ENCODE measurements at regions not wholly inside any gene's neighbourhood (a gene's known extent, or its start where the extent isn't known, plus 50 kb on each side); places are given as distances from the start of the nearest gene placed in this dataset.

GRCh38 chr14:80117876-80118275, 93.4 kb downstream of the DIO2 start:
- no peaks in the 10 kb centered on the region for H3K79me2 ChIP-seq (ENCODE audit: insufficient read depth, low read length)
- peaks cover 9 to 17% of the 10 kb centered on the region in 2 experiments for H3K9me3 Mint-ChIP-seq

More at GRCh38 chr14:80117876-80118275, 93.4 kb downstream of the DIO2 start:
- Histone ChIP-seq H2AK5ac (ENCODE audit: insufficient read length, low read length) (no peak overlapping the region), H4K91ac (ENCODE audit: insufficient read length, low read depth, low read length) (no peak overlapping the region), H2BK5ac (ENCODE audit: insufficient read length, low read length) (no peak overlapping the region), H3K9ac (ENCODE audit: extremely low read depth, insufficient read length, low read length) (no peak overlapping the region), H3K79me1 (ENCODE audit: insufficient read depth, low read depth, low read length, poor library complexity, severe bottlenecking) (no peaks in the 10 kb centered on the region), H2AFZ (ENCODE audit: low read length) (no peak overlapping the region), H3K14ac (ENCODE audit: insufficient read depth, low read length) (no peak overlapping the region), H2BK12ac (ENCODE audit: insufficient read length, low read depth, low read length) (no peak overlapping the region), H3K27ac (ENCODE audit: insufficient read length, low read depth, low read length) (no peak overlapping the region), H3K56ac (ENCODE audit: insufficient read length, low read depth, low read length) (no peak overlapping the region), H3K18ac (ENCODE audit: insufficient read length, low read depth, low read length) (no peak overlapping the region), H3K4me1 (ENCODE audit: insufficient read depth, low read length) (no peaks in the 10 kb centered on the region), H3K9me3 (ENCODE audit: control insufficient read depth, low read depth, low read length) (no peaks in the 10 kb centered on the region), H3K27me3 (ENCODE audit: insufficient read depth, low read length) (no peaks in the 10 kb centered on the region), H3K23ac (ENCODE audit: insufficient read length, low read depth, low read length) (no peak overlapping the region), H2BK20ac (ENCODE audit: low read depth, low read length, poor library complexity, severe bottlenecking) (no peak overlapping the region), H4K20me1 (ENCODE audit: control insufficient read depth, insufficient read depth, insufficient read length) (no peaks in the 10 kb centered on the region), H3K4ac (ENCODE audit: low read depth, low read length) (no peak overlapping the region), H3K4me2 (ENCODE audit: insufficient read depth, insufficient read length, low read length) (no peak overlapping the region), H4K8ac (replicated peaks; ENCODE audit: insufficient read length, low read depth, low read length) (no peak overlapping the region), H4K5ac (ENCODE audit: insufficient read length, low read depth, low read length) (no peak overlapping the region), H3K23me2 (ENCODE audit: insufficient read length, low read depth, low read length, poor library complexity, severe bottlenecking) (no peaks in the 10 kb centered on the region), H2BK120ac (ENCODE audit: low read depth, low read length, poor library complexity, severe bottlenecking) (no peak overlapping the region), H2BK15ac (ENCODE audit: low read depth, low read length) (no peak overlapping the region), H3T11ph (ENCODE audit: low read length) (no peak overlapping the region)
- Mint-ChIP-seq H3K36me3 (ENCODE audit: insufficient read depth in 1 of 3, low read depth in 3 of 3) (peaks cover 0 to 11% (median 7%) of the 10 kb centered on the region in 3 experiments; a peak in 5 of 7 replicates), H3K27me3 (ENCODE audit: low read depth) (peaks cover 3% of the 10 kb centered on the region), H3K4me1 (peaks cover 0 to 10% of the 10 kb centered on the region in 2 experiments; a peak in 2 of 4 replicates), H3K27ac (no peak overlapping the region), H3K4me3 (no peak overlapping the region)
- no peak for DNase-seq
- WGBS (ENCODE audit: extremely low coverage, insufficient read length, low lambda C conversion rate) = no CpG with 5 or more reads among the region's 1 CpG
- TF ChIP-seq CTCF (conservative IDR thresholded peaks at IDR 0.05) = no peak

Measured in H9 (cell line).